PC-9 (cell line): ENCODE measurements at regions not wholly inside any gene's neighbourhood (a gene's known extent, or its start where the extent isn't known, plus 50 kb on each side); places are given as distances from the start of the nearest gene placed in this dataset.

Experiments
- BruUV-seq: library from RNA; stranded (reverse); fragments of 400-500 nt; replicated peaks from 2 replicates; lab custom pipeline; 2021; lab: Mats Ljungman, UMichigan
- CTCF ChIA-PET: fragments of 300-600 bp; sonication (Branson Sonifier 250); formaldehyde crosslinking; loops from one replicate; lab custom pipeline; 2022; ENCODE audit warnings: antibody characterized with exemption; lab: Charles Lee
- POLR2A ChIA-PET: fragments of 300-600 bp; sonication (Branson Sonifier 250); formaldehyde crosslinking; loops from one replicate; lab custom pipeline; 2022; ENCODE audit warnings: antibody characterized with exemption; ENCODE audit not compliant: unreplicated experiment; lab: Charles Lee
- DNase-seq, 2 experiments: peaks; one replicate each; pipeline versions ENCODE4 v3.0.0 to v3.0.0-alpha.2; 2015 to 2022; ENCODE audit warnings: mixed read lengths in 1 of 2
- H2AFZ ChIP-seq: fragments of 200-600 bp; sonication (generic); 2 replicates; pipeline ENCODE4 v1.8.1; 2017; ENCODE audit warnings: antibody characterized with exemption
- H3F3A ChIP-seq: fragments of 200-600 bp; sonication (generic); 2 replicates; pipeline ENCODE4 v1.8.1; 2017; ENCODE audit warnings: antibody characterized with exemption, mild to moderate bottlenecking, low read depth; ENCODE audit not compliant: insufficient read depth
- H3K27ac ChIP-seq: fragments of 200-600 bp; sonication (generic); 2 replicates; pipeline ENCODE4 v1.6.1; 2016; ENCODE audit warnings: mixed run types
- H3K27me3 ChIP-seq: fragments of 200-600 bp; sonication (generic); 2 replicates; pipeline ENCODE4 v1.6.1; 2016; ENCODE audit warnings: low read depth, mixed run types; ENCODE audit not compliant: insufficient read depth
- H3K36me3 ChIP-seq: fragments of 200-600 bp; sonication (generic); 2 replicates; pipeline ENCODE4 v1.6.1; 2016; ENCODE audit warnings: low read depth, mixed run types
- H3K4me1 ChIP-seq: fragments of 200-600 bp; sonication (generic); replicated peaks from 2 replicates; pipeline ENCODE4 v1.6.1; 2016; ENCODE audit warnings: mixed run types; ENCODE audit not compliant: insufficient read depth
- H3K4me2 ChIP-seq: fragments of 200-600 bp; sonication (generic); 2 replicates; pipeline ENCODE4 v1.6.1; 2017; ENCODE audit warnings: mixed run types
- H3K4me3 ChIP-seq: fragments of 200-600 bp; sonication (generic); 2 replicates; pipeline ENCODE4 v1.6.1; 2016; ENCODE audit warnings: mixed run types
- H3K79me2 ChIP-seq: fragments of 200-600 bp; sonication (generic); 2 replicates; pipeline ENCODE4 v1.6.1; 2017; ENCODE audit warnings: low read depth, mixed run types
- H3K9me2 ChIP-seq: fragments of 200-600 bp; sonication (generic); 2 replicates; pipeline ENCODE4 v1.8.1; 2017; ENCODE audit warnings: mild to moderate bottlenecking; ENCODE audit not compliant: insufficient read depth
- H3K9me3 ChIP-seq: fragments of 200-600 bp; sonication (generic); 2 replicates; pipeline ENCODE4 v1.8.1; 2016; ENCODE audit warnings: low read depth; ENCODE audit not compliant: insufficient read depth
- H4K20me1 ChIP-seq: fragments of 200-600 bp; sonication (generic); 2 replicates; pipeline ENCODE4 v1.8.1; 2017; ENCODE audit not compliant: insufficient read depth
- CTCF ChIP-seq: fragments of 200-600 bp; sonication (generic); conservative IDR thresholded peaks from 2 replicates; pipeline ENCODE4 v1.6.1; 2017; ENCODE audit warnings: mixed run types, antibody characterized with exemption, mild to moderate bottlenecking, moderate library complexity
- EZH2 ChIP-seq: fragments of 200-600 bp; sonication (generic); IDR thresholded peaks from 2 replicates; pipeline ENCODE4 v1.8.0; 2017; ENCODE audit warnings: antibody characterized with exemption, low read depth
- intact Hi-C: fragments of 100-400 bp; cut with micrococcal nuclease; formaldehyde crosslinking; loops from one replicate; pipeline ENCODE4 v1.10.0; 2022; ENCODE audit not compliant: unreplicated experiment

DNA sequence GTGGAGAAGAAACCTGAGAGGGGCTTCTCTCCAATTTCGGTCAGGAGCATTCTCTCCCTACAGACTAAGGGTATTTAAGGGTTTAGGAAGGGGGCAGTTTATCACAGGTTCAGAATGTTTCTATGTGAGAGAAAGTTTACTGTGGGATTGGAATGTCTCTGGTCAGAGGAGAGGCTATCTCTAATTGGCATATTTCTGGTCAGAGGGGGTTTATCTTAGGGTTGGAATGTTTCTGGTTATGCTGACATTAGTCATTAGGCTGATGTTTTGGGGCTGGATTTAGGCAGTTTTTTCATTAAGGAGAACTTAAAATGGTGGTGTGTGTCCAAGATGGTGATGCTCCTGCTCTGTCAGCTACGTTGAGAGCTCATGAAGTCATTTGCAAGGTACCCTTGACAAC, 758.0 kb downstream of the TYW1 start:
- TF ChIP-seq EZH2 (no peak), CTCF (no peak)
- no peak overlapping the region for H3K4me3 ChIP-seq
- H3K27me3 ChIP-seq, result no peaks in the 10 kb centered on the region
- no peak overlapping the region for H2AFZ ChIP-seq
- H3K4me1 ChIP-seq, result no peaks in the 10 kb centered on the region
- CTCF ChIA-PET, result no interaction called here
- no peaks in the 10 kb centered on the region for H3F3A ChIP-seq
- H3K36me3 ChIP-seq, result no peaks in the 10 kb centered on the region
- DNase-seq, result no peak
- no peak overlapping the region for H3K4me2 ChIP-seq
- POLR2A ChIA-PET, result no interaction called here
- H3K27ac ChIP-seq, result no peak overlapping the region
- intact Hi-C loops, result no loop called here
- H3K9me2 ChIP-seq, result no peaks in the 10 kb centered on the region
- H3K79me2 ChIP-seq, result no peaks in the 10 kb centered on the region
- no peaks in the 10 kb centered on the region for H3K9me3 ChIP-seq
- no TSS peak for BruUV-seq
- no peaks in the 10 kb centered on the region for H4K20me1 ChIP-seq

DNA sequence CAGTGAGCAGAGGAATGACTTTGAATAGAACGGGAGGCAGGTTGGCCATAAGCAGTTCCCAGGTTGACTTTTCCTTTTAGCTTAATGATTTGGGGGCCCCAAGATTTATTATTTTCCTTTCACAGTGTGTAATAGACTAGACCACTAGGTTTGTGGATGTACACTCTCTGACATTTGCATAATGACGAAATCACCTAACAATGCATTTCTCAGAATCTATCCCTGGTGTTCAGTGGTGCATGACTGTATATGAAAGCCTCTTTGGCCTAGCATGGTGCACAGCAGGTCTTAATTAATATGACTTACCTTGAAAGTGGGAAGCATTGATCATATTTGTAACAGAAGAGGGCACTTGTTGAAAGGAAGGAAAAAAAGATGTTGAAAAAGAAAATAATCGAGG, 761.9 kb downstream of the TYW1 start:
- intact Hi-C loops, result no loop called here
- Histone ChIP-seq H3K4me2 (no peak overlapping the region), H3K4me3 (no peak overlapping the region), H3K27ac (no peak overlapping the region), H2AFZ (no peak overlapping the region), H3K9me2 (no peaks in the 10 kb centered on the region), H3F3A (no peaks in the 10 kb centered on the region), H3K27me3 (no peaks in the 10 kb centered on the region; the same call in 1 of the 2 replicates), H3K36me3 (no peaks in the 10 kb centered on the region), H3K79me2 (no peaks in the 10 kb centered on the region), H3K9me3 (no peaks in the 10 kb centered on the region), H4K20me1 (no peaks in the 10 kb centered on the region), H3K4me1 (no peaks in the 10 kb centered on the region)
- no peak for TF ChIP-seq EZH2
- no peak for TF ChIP-seq CTCF
- DNase-seq, result no peak
- no TSS peak for BruUV-seq
- POLR2A ChIA-PET, result no interaction called here
- CTCF ChIA-PET, result no interaction called here

DNA sequence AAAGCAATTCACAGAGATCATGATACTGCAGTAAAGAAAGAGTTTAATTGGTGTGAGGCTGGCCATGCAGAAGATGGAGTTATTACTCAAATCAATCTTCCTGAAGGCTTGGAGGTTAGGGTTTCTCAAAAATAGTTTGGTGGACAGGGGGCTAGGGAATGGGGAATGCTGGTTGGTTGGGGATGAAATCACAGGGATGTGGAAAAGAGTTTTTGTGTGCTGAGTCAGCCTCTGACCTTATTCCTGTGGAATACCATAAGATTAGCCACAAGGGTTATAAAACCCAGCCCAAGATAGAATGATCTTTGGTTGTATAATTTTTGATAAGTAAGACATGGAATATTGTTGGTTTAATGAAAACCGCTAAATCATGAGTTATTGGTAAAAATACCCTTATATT, 764.3 kb downstream of the TYW1 start:
- Histone ChIP-seq H3K4me1 (no peaks in the 10 kb centered on the region), H3K9me2 (no peaks in the 10 kb centered on the region), H2AFZ (no peak overlapping the region), H4K20me1 (no peaks in the 10 kb centered on the region), H3K79me2 (no peaks in the 10 kb centered on the region), H3K4me3 (no peak overlapping the region), H3K9me3 (no peaks in the 10 kb centered on the region), H3F3A (no peaks in the 10 kb centered on the region), H3K36me3 (no peaks in the 10 kb centered on the region), H3K27ac (no peak overlapping the region), H3K27me3 (peaks cover 4% of the 10 kb centered on the region; the same call in 1 of the 2 replicates), H3K4me2 (no peak overlapping the region)
- BruUV-seq, result no TSS peak
- intact Hi-C loops, result no loop called here
- ChIA-PET POLR2A (no interaction called here), CTCF (no interaction called here)
- no peak for TF ChIP-seq EZH2
- no peak for TF ChIP-seq CTCF
- DNase-seq, result no peak
